Pulmonary artery endothelial cell (primary cell): ENCODE measurements at regions not wholly inside any gene's neighbourhood (a gene's known extent, or its start where the extent isn't known, plus 50 kb on each side); places are given as distances from the start of the nearest gene placed in this dataset.
"Not testable (repeated sequence)": the region's sequence is repeated elsewhere in the genome, so short reads cannot be mapped to it uniquely, and the experiment has no call there.

Experiments
- DNase-seq: peaks from one replicate; pipeline ENCODE4 v3.0.0-alpha.2; 2011; ENCODE audit warnings: low read depth, low spot score

- DNase-seq = no peak
Measured at GRCh38 chr18:73556904-73557303, 590.7 kb downstream of the FBXO15 start.

- no peak for DNase-seq
Measured at GRCh38 chr18:73552171-73552570, 595.5 kb downstream of the FBXO15 start.

- DNase-seq = no peak
Measured at GRCh38 chr18:73551211-73551610, 596.4 kb downstream of the FBXO15 start.

GRCh38 chr18:73549236-73549635 lies 598.4 kb downstream of the FBXO15 start:
- no peak for DNase-seq

GRCh38 chr18:73545472-73545871 lies 602.2 kb downstream of the FBXO15 start:
- DNase-seq = no peak

GRCh38 chr18:73544617-73545016 lies 603.0 kb downstream of the FBXO15 start:
- DNase-seq = no peak

- no peak for DNase-seq
Measured at GRCh38 chr18:73544032-73544431, 603.6 kb downstream of the FBXO15 start.

- no peak for DNase-seq
Measured at GRCh38 chr18:73535990-73536389, 611.6 kb downstream of the FBXO15 start.

GRCh38 chr18:73535189-73535588 lies 612.4 kb downstream of the FBXO15 start:
- no peak for DNase-seq

GRCh38 chr18:73531601-73532000 lies 616.0 kb downstream of the FBXO15 start:
- DNase-seq = no peak

GRCh38 chr18:73528066-73528465 lies 619.6 kb downstream of the FBXO15 start:
- no peak for DNase-seq

- DNase-seq = no peak
Measured at GRCh38 chr18:73520229-73520628, 627.4 kb downstream of the FBXO15 start.

GRCh38 chr18:73516056-73516455 lies 631.6 kb downstream of the FBXO15 start:
- DNase-seq = not testable (repeated sequence)

- no peak for DNase-seq
Measured at GRCh38 chr18:73514449-73514848, 633.2 kb downstream of the FBXO15 start.

- DNase-seq = no peak
Measured at GRCh38 chr18:73511771-73512503, 635.7 kb downstream of the FBXO15 start.

GRCh38 chr18:73509460-73509859 lies 638.2 kb downstream of the FBXO15 start:
- DNase-seq = no peak

- DNase-seq = no peak
Measured at GRCh38 chr18:73503326-73503725, 635.5 kb upstream of the NETO1 start.

- no peak for DNase-seq
Measured at GRCh38 chr18:73487966-73488365, 620.2 kb upstream of the NETO1 start.

GRCh38 chr18:73485166-73485565 lies 617.4 kb upstream of the NETO1 start:
- DNase-seq = no peak

GRCh38 chr18:73482901-73483300 lies 615.1 kb upstream of the NETO1 start:
- no peak for DNase-seq

GRCh38 chr18:73479477-73479876 lies 611.7 kb upstream of the NETO1 start:
- no peak for DNase-seq

GRCh38 chr18:73478191-73478590 lies 610.4 kb upstream of the NETO1 start:
- DNase-seq = no peak

GRCh38 chr18:73476031-73476430 lies 608.2 kb upstream of the NETO1 start:
- no peak for DNase-seq

GRCh38 chr18:73462092-73462491 lies 594.3 kb upstream of the NETO1 start:
- DNase-seq = no peak
